NAMALWA (cell line): ENCODE measurements at regions not wholly inside any gene's neighbourhood (a gene's known extent, or its start where the extent isn't known, plus 50 kb on each side); places are given as distances from the start of the nearest gene placed in this dataset.
"Not testable (repeated sequence)": the region's sequence is repeated elsewhere in the genome, so short reads cannot be mapped to it uniquely, and the experiment has no call there.

Experiments
- DNase-seq: peaks from one replicate; pipeline ENCODE4 v3.0.0-alpha.2; 2015; ENCODE audit warnings: low spot score

DNA sequence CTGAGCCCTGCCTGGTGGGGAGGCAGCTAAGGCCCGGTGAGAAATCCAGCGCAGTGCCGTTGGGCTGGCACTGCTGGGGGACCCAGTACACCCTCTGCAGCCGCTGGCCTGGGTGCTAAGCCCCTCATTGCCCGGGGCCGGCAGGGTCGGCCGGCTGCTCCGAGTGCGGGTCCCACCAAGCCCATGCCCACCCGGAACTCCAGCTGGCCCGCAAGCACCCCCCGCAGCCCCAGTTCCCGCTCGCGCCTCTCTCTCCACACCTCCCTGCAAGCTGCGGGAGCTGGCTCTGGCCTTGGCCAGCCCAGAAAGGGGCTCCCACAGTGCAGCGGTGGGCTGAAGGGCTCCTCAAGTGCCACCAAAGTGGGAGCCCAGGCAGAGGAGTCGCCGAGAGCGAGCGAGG is 225.1 kb upstream of the ANKH start:
- DNase-seq: not testable (repeated sequence)

DNA sequence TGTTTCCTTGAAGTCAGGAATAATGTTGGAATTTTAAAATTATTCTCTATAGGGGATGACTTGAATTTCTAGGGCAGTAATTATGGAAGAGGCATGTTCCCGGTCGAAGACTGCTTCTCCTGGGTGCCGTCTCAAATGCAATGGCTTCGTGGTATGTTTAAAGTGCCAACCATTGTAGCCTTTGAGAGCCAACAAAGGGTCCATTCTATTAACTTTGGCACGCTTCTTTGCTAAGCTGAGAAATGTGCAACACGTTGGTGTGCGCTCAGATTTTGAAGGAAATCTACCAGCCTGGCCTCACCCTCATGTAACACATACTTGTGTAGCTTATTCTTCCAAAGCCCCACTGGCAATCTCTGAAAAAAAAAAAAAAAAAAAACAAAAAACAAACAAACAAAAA is 221.2 kb upstream of the ANKH start:
- no peak for DNase-seq

DNA sequence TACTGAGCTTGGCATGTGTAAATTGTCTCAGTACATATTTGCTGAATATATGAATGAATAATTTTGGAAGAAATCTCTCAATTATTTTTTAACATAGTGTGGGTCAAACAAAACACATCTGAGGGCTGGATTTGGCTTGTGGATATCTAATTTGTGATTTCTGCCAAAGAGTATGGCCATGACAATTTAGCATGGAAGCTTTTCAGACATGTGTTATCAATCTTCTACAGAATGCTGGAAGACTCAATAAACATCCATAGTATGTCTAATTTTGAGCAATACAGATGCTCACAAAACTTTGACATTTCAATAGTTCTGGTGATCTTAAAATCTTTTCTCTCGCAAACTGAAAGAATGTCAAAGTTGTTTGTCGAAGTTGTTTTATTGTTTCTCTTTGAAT is 214.1 kb upstream of the ANKH start:
- DNase-seq: no peak

DNA sequence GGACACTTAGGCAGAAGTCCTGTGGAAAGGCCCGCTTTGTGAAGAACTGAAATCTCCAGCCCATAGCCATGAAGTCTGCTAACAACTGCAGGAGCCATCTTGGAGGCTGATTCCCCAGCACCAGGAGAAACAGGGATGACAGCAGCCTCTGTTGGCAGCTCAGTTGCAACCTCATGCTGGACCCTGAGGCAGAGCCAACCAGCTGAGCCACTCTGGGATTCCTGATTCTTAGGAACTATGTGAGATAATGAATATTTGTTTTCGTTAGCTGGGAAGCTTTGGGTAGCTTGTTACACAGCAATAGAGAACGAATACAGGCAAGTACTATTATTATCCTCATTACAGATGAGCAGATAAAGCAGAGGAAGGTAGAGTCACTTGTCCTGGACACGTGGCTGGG is 210.5 kb upstream of the ANKH start:
- no peak for DNase-seq

DNA sequence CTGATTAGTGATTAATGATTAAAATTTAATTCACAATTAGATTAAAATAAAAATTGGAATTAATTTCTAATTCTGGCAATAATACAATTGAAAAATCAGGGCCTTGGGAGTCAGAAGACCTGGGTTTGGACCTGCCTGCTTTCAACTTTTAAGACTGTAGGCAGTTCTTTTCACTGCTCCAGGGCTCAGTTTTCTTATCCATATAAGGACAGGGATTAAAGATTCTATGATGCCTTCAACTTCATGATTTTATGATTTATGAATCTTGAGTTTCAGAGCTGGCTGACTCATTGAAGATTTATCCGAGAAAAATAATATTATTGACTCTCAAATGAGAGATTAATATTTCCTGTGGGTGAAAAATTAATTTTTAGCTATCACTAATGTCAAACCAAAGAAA is 208.6 kb upstream of the ANKH start:
- DNase-seq: no peak

DNA sequence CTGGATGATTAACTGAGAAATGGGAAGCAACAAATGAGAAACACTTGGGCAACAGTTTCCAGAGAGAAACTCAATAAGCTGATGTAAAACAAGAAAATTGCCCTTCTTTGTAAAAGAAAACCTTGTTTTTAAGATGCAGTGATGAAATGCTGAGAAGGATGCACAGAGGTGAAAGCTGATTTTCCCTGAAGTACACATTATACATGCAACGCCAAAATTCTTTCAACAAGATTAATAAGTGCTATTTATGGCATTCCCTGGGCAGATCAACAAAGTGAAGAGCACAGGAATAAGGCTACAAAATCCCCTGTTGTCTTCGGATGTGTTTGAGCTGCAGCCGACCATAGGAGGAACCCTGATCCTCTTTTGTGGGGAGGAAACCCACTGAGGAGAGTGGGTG is 208.0 kb upstream of the ANKH start:
- DNase-seq: no peak

DNA sequence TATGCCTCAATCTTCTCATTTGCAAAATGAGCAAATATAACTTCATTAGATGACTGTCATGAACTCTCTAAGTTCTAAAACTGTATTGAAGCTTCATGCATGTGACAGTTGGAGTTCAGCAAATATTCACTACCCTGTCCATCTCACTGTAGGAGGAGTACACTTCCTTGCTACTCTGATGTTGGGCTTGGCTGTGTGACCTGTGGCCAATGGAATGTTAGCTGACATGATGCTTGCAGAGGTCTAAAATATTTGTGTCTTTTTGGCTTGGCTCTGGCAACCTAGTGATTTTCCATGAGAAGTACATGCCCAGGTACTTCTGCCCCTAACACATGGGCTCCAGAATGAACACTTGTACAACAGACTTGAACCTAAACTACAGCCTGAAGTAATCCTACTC is 203.1 kb upstream of the ANKH start:
- no peak for DNase-seq

DNA sequence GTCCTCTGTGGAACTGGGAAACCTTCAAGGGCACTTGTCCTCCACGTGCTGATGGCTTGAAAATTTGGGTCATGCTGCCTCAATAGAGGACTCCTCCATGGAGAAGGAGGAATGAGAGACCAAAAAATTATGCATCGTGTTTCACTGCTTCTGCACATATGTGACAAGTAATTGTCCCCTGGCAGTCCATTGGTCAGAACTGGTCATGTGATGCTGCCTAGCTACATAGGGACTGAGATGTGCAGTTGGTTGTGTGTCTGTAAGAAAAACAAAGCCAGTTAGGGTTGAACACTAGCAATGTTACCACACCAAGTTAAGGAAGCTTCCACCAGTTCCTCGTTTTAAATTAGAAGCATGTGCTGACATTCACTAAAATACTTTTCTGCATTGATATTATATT is 201.9 kb upstream of the ANKH start:
- DNase-seq: peak; percentile 9

DNA sequence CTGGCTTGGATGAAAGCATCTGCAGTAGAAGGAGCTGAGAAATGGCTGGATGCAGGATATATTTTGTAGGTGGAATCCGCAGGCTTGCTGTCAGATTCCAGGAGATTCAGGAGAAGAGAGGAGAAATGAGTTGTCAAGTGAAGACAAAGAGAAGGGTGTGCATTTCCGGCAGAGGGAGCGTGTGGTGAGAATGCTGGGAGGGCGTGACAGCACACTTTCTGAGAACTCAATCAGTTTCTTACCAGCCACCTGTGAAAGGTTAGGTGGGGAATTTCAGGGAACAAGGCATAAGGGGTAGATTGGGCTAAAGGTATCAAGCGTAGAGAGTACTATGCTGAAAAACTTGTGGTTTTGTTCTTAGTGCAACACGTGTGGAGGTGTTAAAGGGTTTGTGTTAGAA is 199.3 kb upstream of the ANKH start:
- DNase-seq: no peak

DNA sequence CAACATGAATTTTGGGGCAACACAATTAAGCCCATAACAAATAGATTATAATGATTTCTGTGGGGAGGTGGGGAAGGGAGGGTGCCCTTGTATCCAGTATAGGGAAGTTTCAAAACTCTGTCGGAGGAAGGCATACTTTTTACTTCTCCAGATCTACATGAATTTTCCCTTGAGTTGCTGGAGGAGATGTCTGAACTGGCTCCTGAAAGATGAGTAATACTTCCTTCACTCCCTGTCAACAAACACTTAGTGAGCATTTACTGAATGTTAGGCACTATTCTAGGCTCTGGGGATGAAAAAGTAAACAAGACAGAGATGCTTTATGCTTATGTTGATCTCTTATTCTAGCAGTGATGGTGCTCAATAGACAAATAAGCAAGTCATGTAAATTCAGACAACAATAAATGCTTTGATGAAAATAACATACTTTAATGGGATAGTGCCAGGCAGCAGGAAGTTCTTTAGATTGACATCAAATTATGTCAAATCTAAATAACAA is 197.9 kb upstream of the ANKH start:
- no peak for DNase-seq

DNA sequence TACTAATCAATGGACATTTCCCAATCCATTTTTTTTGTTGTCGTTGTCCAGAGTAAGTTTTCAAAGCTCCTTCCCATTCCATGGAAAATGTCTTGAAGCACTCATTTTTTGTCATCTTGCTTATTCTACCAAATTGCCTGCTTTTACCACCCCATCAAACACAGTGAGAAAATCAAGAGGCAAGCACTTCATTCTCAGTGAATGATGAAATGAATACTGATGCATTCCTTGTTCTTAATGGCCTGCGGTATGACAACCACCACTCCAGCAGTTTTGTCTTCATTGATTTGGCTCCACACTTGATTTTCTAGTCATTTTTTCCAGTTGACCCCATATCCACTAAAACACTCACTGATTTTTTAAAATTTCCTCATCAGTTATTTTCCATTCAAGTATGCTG is 193.5 kb upstream of the ANKH start:
- DNase-seq: no peak

DNA sequence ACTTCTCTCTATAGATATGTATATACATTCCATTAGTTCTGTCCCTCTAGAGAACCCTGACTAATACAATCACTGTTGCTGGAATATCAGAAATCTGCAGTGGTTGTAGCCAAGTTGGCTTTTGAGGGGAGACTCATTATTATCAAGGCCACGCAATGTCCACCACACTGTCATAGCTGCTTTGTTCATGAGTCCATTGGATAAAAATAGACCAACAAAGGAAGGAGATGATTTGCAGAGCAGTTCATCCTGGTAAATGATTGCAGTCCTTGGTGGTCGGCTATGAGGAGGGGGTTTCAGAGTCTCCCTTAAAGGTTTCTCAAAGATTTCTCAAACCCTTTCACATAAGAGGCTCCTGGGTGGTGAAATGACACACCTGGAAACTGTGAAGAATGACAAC is 192.8 kb upstream of the ANKH start:
- no peak for DNase-seq

DNA sequence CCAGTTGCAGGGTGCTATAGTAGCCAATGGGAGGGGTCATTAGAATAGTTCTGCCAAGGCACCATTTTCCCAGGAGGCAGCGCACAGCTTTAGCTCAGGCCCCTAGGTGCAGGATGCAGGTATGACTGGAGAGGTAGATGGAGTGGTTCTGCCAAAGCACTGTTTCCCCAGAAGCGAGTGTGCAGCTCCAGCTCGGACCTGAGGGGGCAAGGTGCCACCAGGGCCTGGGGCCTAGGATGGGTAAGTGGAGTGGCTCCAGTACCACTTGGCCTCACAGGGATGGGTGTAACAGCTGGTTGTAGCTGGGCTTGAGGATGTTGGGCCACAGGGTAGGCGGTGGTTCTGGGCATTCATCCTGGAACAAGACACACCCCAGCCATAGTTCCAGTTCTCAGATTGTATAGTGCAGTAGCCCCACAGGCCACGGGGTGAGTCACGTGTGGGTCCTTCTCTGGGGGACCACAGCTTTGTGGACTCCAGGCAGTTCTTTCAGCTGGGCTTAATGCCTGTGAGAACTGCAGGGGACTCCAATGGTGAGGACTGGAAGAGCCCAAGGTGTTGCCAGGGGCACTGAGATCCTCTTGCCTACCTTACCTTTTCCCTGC is 185.5 kb upstream of the ANKH start:
- no peak for DNase-seq

DNA sequence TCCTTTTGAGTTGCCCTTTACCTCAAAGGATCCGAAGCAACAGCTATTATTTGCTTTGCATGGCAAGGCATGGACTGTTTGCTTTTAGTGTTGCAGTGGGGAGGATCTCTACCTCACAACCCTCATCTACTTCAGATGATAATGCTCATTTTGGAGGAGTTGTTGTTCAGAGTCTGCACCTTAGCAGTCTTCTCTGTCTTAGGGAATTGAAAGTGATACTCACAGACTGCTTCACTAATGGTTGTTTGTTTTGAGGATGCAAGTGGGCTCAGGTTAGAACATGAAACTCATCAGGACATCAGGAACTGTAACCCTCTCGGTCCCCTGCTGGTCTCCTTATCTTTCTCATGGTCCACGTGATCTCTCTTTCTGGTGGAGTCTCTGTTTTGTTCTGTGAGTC is 172.9 kb upstream of the ANKH start:
- no peak for DNase-seq

DNA sequence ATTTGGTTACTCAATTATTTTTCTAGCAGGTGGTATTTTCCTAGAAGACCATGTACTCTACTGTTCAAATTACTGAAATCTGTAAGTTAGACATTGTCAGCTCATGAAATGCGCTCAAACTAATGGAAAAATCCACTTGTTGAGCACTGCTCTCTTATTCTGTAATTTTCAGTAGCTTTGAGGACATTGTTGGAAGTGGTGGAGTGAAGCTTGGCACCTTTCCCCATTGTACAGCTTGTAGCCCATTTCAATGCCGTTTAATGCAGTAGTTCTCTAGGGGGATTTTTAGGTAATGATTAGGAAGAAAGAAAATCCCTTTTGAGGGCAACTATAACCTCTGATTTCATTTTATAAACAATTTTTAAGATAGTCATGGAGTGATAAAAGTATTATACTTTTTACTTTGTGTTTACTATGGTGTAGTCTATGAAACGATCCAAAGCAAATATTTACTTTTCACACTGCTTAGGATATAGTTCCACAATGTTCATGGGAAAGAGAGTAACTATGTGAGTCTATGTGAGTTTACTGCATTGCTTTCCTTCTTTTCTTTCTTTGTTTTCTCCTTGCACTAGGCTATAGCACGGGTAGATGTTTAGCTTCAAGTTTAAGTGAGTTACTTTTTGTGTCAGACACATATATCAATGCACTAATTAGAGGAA is 165.8 kb upstream of the ANKH start:
- DNase-seq: no peak

DNA sequence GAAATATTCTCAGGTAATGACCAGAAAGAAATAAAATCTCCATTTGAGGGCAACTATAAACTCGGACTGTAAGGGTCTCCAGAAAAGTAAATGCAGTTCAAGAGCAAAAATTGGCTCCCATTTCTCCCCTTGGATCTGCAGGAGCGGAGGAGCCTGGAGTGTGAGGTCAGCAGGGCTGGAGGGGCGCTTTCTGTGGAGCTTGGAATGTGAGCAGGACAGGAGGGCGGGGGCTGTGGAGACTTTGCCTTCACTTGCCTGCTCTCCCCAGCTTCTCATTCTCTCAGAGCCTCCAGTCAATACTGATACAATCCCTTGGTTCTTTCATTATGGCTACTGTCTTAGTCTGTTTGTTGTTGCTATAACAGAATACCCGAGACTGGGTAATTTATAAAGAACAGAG is 162.8 kb upstream of the ANKH start:
- DNase-seq: no peak

DNA sequence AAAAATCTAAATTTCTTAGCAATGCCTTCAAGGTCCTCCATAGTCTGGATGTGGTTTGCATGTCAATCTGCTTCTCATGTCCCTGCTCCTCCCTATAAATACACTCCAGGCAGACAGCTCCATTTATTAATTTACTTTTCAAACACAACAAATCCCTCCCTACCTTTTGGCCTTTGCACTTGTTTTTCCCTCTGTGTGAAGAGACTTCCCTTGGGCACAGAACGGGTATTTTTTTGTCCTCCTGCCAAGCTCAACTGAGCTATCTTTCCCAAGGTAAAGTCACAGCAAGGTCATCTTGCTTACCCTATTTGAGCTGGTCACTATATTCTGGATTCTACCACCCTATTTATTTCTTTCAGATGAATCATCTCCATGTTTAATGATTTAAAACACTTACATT is 159.6 kb upstream of the ANKH start:
- no peak for DNase-seq

DNA sequence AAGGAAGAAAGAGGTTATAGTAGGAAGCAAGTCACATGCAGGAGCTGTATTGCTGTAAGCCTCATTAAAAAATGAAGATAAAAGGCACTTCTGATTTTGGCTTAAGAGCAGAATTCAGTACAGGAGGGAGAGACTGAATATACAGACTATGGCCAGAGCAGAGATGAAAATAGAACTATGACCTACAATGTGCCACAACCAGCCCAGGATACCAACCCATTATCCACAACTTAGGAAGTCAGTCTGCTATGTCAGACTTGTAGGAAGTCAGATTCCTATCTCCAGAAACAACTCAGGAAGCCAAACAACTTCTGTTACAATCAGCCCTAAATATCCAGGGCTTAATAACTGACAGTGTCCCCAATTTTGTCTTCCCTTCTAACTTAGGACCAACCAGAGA is 156.2 kb upstream of the ANKH start:
- no peak for DNase-seq

DNA sequence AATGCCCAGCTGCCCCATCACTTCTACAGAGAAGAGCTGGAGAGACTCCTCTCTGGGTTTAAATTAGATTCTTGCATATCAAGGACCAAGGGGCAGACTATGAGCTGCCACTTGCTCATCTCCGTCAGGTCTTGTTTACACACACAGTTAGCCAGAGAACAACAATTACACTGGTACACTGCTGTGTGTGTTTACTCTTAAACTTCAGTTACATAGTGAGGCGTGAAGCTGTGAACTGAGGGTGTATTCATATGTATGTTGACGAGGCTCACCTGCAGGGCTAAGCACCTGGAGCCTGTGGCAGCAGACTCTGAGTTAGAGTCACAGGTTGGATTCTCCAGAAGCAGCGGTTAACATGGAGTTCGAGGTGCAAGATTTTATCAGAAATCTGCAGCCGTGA is 155.4 kb upstream of the ANKH start:
- no peak for DNase-seq

DNA sequence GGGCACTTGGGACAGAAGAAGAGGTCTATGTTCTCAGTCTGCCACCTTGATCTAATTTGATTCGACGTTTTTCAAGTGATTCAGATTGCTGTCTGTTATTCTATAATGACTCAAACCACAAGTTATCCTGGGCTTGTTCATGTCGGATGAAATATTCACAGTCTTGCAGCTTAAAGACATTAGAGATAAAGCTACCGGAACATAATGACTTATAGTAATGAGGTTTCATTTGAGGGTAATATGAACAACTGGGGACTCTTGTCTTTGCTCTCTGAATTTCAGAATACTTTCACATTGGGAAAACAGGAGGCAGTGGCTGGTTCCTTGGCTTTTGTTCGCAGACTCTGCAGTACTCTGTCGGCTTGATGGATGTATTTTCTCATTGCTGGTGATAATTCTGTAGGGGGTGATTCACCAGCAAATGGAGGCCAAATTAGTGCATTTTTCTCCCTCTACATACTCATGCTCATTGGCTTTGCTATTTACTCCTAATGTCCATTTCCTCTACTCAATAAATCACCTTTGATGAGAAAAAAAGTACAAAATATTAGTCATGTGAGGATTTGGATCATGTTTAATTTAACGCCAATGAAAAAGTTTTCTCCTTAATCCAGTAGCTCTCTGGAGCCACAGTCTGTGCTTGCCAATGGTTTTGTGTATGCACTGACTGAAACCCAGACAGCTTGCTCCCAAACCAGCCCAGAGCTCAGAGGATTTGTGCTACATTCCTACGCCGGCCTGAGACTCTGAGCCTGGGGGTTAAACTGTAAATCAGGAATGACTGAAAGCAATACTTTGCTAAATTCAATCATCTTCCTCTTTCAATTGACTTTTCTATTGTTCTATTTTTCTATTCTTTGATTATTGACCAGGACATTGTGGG is 154.7 kb upstream of the ANKH start:
- no peak for DNase-seq

DNA sequence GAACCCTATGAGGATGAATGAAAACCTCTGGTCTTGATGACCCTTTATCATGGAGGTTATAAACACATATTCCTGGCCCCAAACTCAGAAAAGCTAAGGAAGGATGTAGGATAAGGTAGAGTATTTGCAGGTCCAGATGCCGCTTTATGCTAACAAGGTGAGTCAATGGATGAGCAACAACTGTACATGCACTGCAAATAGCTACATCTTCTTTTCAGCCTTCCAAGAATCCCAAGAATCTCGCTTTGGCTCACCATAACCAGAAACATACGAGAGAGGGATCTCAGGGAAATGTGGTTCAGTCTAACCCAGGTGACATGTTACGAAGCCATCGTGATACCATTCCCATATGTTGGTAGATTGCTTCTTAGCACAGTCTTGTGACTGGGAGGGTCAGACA is 152.3 kb upstream of the ANKH start:
- no peak for DNase-seq

DNA sequence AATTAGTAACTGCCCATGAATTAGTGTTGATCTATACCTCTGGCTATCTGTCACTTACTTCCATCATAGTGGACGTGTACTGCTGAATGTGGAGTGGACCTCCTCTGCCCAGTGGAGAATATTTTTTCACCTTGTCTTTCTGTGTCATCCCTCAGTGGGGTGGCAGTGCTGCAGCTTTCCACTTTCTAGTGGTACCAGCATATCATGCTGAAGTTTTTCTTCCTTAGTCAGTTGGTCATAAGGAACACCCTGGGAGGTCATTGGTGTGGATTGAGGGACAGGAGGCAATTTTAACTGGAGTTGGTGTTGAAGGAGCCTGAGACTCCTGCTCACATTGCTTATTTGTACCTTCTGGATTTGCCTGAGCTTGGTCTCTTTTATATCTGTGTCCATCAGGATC is 151.7 kb upstream of the ANKH start:
- no peak for DNase-seq
